GM12865 (cell line): ENCODE measurements at regions not wholly inside any gene's neighbourhood (a gene's known extent, or its start where the extent isn't known, plus 50 kb on each side); places are given as distances from the start of the nearest gene placed in this dataset.

Source experiments
- DNase-seq: peaks from one replicate; pipeline ENCODE4 v3.0.0; 2010; ENCODE audit warnings: low read depth
- H3K4me3 ChIP-seq: 2 replicates; pipeline ENCODE4 v1.5.1; 2011; ENCODE audit warnings: mild to moderate bottlenecking, low read depth, low read length, control low read depth
- CTCF ChIP-seq: IDR thresholded peaks from 2 replicates; pipeline ENCODE4 v1.5.1; 2011; ENCODE audit warnings: low read length, control low read depth, low read depth, inconsistent platforms; ENCODE audit not compliant: insufficient read depth; ENCODE audit errors: missing control alignments

GRCh38 chr4:155592179-155592937 lies 74.3 kb upstream of the GUCY1A1 start:
- H3K4me3 ChIP-seq, result no peak overlapping the region
- TF ChIP-seq CTCF, result no peak
- DNase-seq, result no peak

GRCh38 chr4:155591738-155592143 lies 74.9 kb upstream of the GUCY1A1 start:
- TF ChIP-seq CTCF, result no peak
- no peak for DNase-seq

GRCh38 chr4:155590796-155591585 lies 75.7 kb upstream of the GUCY1A1 start:
- TF ChIP-seq CTCF, result no peak
- no peak for DNase-seq

More at GRCh38 chr4:155591738-155592143, 74.9 kb upstream of the GUCY1A1 start:
- H3K4me3 ChIP-seq, result no peak overlapping the region

GRCh38 chr4:155588437-155588836 lies 78.2 kb upstream of the GUCY1A1 start:
- TF ChIP-seq CTCF, result no peak
- no peak overlapping the region for H3K4me3 ChIP-seq
- no peak for DNase-seq

More at GRCh38 chr4:155590796-155591585, 75.7 kb upstream of the GUCY1A1 start:
- no peak overlapping the region for H3K4me3 ChIP-seq

- no peak for TF ChIP-seq CTCF
- DNase-seq, result no peak
These were observed 78.9 kb upstream of the GUCY1A1 start for GRCh38 chr4:155587766-155588165.

GRCh38 chr4:155582971-155583437 lies 83.6 kb upstream of the GUCY1A1 start:
- no peak overlapping the region for H3K4me3 ChIP-seq
- DNase-seq, result no peak

More at GRCh38 chr4:155587766-155588165, 78.9 kb upstream of the GUCY1A1 start:
- H3K4me3 ChIP-seq, result no peak overlapping the region

More at GRCh38 chr4:155582971-155583437, 83.6 kb upstream of the GUCY1A1 start:
- no peak for TF ChIP-seq CTCF
